ENCODE measurements at regions not wholly inside any gene's neighbourhood (a gene's known extent, or its start where the extent isn't known, plus 50 kb on each side); places are given as distances from the start of the nearest gene placed in this dataset.

DNA sequence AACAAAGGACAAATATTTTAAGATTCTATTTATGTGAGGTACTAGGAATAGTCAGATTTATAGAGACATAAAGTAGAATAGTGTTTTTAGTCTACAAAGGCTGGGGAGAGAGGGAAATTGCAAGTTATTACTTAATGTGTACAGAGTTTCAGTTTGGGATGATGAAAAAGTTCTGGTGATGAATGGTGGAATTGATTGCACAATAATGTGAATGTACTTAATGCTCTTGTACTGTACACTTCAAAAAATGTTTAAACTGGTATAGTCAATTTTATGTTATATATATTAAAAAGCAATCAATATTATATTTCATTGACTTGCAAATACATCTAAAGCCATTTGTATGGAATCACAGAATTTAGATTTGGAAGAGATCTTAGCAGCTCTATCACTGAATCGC lies 213.4 kb downstream of the PPP1R3A start:
- no peak for TF ChIP-seq EP300 (IDR thresholded peaks at IDR 0.05)
- TF ChIP-seq, protein P1, sequence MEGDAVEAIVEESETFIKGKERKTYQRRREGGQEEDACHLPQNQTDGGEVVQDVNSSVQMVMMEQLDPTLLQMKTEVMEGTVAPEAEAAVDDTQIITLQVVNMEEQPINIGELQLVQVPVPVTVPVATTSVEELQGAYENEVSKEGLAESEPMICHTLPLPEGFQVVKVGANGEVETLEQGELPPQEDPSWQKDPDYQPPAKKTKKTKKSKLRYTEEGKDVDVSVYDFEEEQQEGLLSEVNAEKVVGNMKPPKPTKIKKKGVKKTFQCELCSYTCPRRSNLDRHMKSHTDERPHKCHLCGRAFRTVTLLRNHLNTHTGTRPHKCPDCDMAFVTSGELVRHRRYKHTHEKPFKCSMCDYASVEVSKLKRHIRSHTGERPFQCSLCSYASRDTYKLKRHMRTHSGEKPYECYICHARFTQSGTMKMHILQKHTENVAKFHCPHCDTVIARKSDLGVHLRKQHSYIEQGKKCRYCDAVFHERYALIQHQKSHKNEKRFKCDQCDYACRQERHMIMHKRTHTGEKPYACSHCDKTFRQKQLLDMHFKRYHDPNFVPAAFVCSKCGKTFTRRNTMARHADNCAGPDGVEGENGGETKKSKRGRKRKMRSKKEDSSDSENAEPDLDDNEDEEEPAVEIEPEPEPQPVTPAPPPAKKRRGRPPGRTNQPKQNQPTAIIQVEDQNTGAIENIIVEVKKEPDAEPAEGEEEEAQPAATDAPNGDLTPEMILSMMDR (IDR thresholded peaks at IDR 0.05): no peak
